ACHN (cell line): ENCODE measurements at regions not wholly inside any gene's neighbourhood (a gene's known extent, or its start where the extent isn't known, plus 50 kb on each side); places are given as distances from the start of the nearest gene placed in this dataset.
A peak's percentile ranks its signal among the peaks of the same experiment; 100 is the strongest.

Experiments used
- DNase-seq: peaks from one replicate; pipeline ENCODE4 v3.0.0-alpha.2; 2015
- in situ Hi-C: cut with HindIII; loops from 2 replicates; pipeline ENCODE4 v1.10.0; 2017; ENCODE audit warnings: low sequenced_read_pairs, low pct_ligation_motif_present, low pct_unique_long_range_greater_than_20kb

DNA sequence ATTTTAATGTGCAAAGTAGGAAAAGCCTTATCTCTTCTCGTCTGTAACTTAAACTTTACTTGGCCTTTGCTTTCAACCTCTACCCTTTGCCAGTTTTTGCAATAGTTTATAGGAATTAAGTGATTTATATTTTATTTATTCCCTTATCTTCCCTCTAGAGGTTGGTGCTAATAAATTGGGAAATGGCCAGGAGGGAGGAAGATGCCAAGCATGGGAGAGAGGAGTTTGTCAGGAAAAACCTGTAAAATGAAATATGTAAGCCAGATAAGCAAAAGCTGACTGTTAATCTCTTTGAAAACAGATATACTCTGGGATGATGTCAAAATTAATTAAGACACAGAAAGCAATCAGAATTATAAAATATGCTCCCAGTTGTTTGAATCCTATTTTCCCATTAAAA is 484.5 kb downstream of the NR2F1-AS1 start:
- no peak for DNase-seq
- in situ Hi-C loops = no loop called here

DNA sequence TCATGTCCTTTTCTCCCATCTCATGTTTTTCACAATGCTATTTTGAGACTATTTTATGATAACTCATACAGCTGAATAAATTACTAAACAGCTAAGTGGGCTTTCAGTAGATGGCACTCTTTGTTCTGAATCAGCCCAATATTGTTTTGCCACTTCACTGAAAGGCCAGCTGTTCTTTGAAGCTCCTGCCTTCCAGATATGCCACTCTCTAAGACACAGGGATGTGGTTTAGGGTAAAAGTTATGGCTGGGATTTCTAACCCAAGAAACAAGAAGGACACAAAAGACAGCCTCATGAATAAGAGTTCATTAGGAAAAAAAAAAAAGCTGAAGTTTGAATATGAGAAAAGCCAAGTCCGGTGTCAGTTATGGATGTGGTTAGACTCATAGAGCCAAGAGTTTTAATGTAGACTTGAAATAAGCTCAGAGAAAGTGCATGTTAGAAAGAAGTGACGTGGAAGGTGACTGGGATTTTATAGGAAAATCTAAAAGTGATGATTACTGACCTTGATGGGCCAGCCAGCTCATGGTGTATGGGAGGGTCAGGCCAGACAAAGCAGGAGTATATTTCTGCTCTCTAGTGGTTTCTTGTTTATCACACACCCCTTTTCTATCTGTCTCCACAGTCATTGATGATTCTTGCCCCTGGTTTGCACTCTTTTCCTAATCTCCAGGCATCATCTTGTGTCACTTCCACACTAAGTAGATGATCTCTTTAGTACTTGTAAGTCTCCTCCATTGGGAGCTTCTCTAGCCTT is 488.5 kb downstream of the NR2F1-AS1 start:
- DNase-seq = no peak
- in situ Hi-C loops = no loop called here

DNA sequence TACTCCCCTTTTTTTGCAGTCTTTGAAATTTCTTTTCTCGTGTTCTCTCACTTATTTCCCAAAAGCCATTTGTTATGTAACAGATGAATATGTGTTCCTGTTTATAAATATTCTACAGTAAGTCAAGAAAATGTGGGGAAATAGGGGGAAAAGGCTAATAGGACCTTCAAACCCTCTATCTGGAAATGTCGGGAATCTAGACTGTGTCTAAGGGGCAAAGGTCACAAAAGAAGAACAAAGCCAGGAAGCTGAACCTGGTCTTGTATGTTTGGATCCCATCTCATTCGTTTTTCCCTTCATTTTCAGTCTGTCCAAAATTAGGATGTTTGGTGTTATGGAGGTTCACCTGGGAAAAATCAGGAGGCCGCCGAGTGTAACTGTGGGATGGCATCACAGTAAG is 490.3 kb downstream of the NR2F1-AS1 start:
- in situ Hi-C loops = no loop called here
- DNase-seq = no peak

DNA sequence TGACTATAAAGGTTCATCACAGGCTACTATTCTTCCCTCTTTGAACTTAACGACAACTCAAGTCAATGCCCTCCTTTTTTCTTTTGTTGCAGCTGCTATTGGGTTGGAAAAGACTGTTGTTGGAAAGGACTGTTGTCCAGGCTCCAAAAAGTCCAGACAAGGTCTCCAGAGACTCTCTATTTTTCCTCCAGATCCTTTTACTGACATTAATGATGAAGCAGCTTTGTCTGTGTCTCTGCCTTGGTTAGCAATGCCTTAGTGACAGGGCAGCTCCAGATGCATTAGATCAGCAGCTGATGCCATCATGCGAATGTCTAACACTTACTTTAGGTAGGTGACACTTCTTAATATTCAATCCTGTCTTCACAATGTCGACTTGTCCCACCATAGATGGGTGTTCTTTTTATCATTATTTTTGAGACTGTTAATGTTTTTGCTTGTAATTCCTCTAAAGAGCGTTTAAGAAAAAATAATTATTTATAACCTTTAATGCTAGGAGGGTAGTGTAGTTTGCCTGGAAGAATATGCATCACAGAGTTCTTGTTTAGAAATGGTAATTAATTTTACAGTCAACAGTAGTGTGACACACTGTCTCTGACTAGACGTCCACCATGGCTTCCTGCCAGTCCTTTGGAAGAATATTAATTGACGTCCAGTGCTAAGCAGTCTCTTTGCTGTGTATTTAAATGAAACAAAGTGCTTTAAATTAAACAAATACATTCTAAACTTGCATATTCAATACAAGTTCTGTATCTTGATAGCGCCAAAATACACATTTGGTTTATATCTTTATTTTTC is 492.2 kb downstream of the NR2F1-AS1 start:
- no peak for DNase-seq
- in situ Hi-C loops = no loop called here

DNA sequence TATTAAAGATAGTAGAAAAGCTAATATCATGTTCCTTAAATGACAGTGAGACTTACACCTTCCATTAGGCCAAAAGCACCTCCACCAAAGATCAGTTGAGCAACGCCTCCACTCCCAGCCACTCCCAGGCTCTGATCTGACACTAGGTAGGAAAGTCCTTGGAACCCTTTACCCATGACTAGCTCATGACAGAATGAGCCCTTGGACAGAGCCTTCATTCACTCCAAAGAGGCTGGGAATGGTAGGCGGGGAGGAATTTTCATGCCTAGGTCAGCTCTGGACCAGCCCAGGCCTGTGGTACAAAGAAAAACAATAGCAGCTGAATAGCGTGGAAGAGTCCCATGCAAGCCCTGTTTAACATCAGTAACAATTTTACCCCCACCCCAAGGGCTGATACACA is 493.7 kb downstream of the NR2F1-AS1 start:
- in situ Hi-C loops = no loop called here
- DNase-seq = no peak

DNA sequence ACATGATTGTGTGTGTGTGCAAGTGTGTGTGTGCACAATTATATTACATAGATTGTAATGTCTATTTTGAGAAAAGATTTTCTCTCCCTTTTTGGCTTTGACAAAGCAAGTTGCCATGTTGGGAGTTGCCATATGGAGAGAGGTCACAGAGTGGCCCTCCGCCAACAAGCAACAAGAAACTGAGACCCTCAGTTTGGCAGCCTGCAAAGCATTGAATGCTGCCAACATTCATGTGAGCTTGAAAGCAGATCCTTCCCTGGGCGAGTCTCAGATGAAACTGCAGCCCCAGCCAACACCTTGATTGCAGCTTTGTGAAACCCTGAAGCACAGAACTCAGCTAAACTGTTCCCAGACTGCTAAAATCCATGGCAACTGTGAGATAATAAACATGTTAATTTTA is 498.0 kb downstream of the NR2F1-AS1 start:
- in situ Hi-C loops = no loop called here
- no peak for DNase-seq

DNA sequence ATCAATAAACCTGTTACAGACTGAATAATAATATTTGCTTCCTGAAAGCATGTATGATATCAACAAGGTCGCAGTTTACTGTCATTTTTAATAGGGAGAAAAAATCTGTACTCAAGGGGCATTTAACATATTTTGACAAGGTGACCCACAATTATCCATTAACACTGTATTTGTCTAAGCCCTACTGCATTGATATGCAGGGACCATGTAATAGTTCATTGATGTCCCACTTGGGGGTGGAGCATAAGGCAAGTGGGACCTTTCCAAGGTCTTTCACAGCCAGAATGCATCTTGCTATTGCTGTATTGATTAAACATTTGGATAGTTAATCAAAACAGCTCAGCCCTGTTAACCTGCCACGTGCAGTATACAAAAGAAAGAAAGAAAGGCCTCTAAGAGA is 502.0 kb downstream of the NR2F1-AS1 start:
- in situ Hi-C loops = no loop called here

DNA sequence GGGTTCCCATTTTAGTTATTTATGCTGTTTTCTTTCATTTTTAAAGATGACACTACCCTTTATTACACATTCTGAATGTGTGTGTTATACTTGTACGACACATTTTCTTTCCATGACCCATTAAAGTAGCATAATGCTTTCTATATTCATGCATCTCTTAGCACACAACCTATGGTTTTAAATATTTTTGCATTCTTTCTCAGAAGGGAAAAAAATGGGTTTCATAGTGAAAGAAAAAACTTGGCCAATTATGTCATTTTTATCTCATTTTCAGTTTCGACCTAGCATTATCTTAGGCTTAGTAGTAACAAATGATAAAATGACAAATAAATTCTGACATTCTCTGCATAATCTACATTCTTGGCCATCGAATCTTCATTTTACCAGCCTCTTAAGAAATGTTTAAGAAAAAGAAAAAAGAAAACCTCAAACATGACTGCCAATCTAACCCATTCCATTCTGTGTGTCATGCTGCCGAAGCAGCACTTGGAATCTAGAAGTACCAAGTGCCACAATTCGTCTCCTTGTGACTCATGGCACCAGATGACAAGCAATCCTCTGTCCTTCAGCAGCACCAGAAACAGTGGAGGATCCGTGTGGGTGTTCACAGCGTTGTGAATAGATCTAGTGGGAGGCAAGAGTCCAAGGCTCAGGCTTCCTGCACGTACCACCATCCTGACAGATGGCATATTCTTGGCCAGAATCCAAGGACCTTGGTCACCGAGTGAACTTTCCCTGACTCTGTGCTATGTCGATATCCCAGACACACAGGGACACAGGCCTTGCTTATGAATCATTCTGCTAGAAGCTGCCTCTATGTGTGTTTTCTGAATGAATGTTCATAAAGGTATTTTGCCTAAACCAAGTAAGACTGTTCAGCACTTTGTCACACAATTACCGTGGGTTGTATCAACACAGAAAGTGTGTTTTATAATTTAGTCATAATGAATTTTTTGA is 502.7 kb downstream of the NR2F1-AS1 start:
- peak; percentile 65 for DNase-seq

More for the DNA sequence above, 502.0 kb downstream of the NR2F1-AS1 start:
- DNase-seq = no peak

DNA sequence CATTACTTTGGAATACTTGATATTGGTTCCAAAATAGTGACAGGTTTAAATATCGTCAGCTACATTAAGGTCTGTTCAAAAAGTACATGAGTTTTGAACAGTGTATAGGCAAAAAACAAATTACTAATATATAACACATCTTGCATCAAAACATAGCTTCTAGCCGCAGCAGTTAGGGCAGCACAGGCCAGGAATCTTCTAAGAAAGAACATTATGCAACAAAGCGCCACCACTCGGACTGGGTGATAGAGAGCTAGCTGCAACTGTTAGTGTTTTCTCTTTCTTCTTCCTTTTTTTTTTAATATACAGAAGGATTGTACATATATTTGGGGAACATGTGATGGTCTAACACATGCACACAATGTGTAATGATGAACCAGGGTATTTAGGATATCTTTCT is 504.5 kb downstream of the NR2F1-AS1 start:
- DNase-seq = no peak
- in situ Hi-C loops = no loop called here

More for the DNA sequence above, 502.7 kb downstream of the NR2F1-AS1 start:
- in situ Hi-C loops = no loop called here

DNA sequence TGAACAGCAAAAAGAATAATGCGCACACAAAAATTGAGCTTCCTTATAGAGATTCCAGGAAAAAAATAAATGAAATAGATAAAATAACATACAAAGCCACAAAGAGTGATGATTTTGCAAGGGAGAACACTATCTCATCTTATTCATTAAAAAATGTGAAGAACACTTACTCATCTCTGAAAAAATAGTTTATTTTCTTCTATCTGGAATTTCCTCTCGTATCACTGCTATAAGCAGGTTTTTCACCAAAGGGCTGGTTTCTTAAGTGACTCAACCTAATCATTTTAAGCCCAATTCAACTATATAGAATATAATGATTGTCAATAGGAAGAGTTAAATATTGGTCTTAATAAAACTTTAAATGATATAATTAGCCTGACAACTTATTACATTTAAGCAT is 504.9 kb downstream of the NR2F1-AS1 start:
- in situ Hi-C loops = no loop called here
- no peak for DNase-seq

DNA sequence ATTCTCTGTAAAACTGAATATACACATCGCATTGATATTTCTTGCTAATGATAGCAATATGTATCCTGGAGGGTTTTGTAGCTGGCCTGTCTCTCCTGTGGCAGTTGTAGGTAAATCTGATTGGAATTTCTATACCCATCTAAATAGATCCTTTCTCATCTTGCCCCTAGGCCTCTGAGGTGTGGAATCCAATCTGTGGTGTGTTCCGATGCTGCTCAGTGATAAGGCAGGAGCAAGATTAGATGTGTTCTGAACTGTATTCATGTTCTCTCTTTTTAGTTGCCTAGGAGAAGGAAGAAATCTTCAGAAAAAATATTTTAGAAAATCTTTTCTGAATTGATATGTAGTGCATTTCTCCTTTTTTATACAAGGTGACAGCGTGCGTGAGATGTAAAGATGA is 507.5 kb downstream of the NR2F1-AS1 start:
- in situ Hi-C loops = no loop called here
- DNase-seq = no peak

DNA sequence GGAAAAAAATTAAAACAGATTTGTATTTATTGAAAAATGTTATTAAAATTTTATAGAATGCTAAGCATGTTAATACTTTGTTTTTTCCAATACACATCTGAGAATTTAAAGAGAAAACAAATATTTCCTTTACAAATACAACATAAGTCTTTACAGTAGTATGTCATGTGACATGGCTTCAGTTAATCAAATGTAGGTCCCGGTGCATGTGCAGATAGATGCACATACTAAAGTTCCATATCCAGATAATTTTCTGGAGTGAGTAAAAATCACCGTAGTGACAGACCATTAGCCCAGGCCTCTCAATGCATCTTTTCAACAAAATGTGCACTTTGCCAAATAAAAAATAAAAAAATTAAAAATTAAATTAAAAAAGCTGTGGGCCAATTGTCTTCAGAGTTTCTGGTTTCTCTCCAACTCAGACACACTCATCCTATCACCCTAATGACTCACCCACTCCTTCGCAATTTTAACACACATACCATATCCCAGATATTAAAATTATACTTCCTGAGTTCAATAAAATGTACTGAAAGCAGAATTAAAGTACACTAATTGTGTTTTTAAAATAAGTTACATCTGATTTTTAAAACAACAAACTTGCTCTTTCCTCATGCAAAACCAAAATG is 508.1 kb downstream of the NR2F1-AS1 start:
- in situ Hi-C loops = no loop called here
- no peak for DNase-seq

DNA sequence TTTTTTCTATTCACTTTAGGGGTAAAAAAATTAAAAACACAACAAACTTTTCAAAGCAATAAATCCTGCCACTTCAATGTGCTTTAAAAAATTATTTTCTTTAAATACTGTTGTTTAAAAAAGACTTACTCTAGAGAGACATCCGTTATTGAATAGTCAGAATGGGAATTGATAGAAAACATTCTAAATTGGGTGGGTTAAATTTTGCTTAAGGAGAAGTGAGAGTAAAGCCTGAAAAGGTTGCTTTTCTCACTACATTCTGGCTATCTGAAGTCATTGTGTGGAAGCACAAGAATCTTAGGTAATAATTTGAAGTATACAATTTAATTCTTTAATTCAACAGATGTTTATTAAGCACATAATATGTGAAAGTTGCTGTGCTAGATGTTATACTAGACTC is 509.3 kb downstream of the NR2F1-AS1 start:
- in situ Hi-C loops = no loop called here
- DNase-seq = no peak

DNA sequence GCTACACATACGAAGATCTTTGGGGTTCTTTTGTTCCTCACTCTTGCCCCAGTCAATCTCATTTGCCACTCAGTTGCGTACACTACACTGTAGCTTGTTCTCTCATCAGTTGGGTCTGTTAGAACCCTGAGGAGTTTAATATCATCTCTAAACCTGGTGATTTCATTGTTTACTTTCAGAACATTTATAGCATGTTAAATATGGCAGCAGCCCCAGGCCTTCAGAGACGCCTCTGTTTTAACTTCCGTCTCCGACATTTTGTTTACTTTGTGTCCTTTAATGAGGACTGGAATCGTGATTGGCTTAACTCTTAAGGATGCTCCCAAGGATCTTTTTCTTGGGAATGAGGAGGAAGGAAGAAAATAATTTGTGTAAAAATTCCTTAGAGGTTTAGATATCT is 510.1 kb downstream of the NR2F1-AS1 start:
- no peak for DNase-seq
- in situ Hi-C loops = no loop called here

DNA sequence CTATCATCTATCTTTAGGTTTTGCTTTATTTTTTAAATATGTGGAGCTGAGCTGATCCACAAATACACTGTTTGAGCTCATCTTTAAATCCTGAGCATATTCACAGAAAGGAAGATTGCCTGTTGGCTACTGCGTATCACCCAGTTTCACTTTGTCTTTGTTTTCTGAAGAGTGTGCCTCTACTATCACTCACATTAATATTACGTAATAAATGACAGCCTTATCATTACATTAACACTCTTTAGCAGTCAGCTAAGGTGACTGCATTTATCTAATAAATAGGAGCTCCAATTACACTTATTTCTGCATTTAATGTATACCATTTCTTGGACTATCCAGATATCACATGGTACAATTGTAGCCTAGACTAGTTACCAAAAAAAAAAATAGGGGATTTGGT is 511.7 kb downstream of the NR2F1-AS1 start:
- no peak for DNase-seq
- in situ Hi-C loops = no loop called here

DNA sequence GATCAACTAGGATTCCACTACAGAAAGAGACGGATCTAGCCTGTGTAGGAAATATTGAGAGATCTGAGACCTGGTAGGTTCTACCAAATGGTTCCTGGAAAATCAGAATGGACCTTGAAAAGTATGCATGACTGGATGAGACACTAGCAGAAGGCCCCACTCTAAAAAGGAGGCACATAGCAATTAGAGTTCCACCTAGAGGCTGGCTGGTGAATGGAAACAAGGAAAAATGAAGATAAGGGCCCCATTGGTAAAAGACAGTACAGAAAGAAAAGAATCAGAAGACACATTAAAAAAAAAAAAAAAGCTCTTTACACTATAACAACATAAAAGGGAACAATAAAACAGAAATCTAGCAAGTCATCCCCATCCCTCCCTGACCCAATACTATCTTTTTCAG is 518.5 kb downstream of the NR2F1-AS1 start:
- in situ Hi-C loops = no loop called here
- no peak for DNase-seq

DNA sequence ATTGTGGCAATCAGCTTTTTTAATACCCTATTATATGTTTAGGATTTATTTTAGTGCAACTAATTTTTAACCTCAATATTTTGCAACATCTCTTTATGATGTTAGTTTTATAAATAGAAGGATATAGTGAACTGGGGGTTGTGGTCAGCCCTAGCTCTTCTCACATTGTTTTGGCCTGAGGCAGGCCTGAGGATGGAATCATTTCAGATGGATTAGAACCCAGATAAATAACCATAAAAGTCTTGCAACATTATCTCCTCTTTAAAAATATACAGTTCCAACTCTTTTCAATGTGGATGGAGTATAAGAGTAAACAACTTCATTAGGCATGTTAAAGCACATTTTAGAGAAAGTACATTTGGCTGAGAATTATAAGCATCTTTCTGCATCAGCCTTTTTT is 522.7 kb downstream of the NR2F1-AS1 start:
- DNase-seq = no peak
- in situ Hi-C loops = no loop called here

DNA sequence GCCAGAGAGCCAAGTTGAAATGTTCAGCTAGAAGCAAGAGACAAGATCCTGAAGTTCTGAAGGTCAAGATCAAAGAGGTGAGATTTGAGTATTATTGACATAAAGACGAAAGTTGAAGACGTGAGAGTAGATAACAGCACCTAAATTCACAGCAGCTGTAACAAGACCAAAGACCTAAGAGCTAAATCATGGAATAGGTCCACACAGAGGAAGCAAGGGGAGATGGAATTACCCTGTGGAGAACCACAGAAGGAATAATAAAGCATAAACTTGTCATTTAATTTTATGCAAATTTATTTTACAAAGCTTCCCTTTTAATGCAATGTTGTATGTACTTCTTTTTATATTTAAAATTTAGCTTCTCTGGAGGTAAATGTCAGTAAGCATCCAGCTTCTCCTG is 523.7 kb downstream of the NR2F1-AS1 start:
- DNase-seq = no peak
- in situ Hi-C loops = no loop called here

DNA sequence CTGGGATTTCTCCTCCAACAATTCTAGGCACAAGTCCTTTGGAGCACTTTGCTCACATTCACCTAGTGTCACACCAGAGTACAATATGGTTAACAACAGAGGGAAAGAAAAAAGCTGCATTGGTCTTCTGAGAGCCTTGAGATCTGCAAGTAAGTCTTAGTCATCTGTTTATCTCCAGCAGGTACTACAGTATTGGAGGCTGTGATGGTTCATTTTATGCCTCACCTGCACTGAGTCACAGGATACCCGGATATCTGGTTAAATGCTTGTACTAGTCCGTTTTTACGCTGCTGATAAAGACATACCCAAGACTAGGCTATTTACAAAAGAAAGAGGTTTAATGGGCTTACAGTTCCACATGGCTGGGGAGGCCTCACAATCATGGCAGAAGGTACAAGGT is 525.0 kb downstream of the NR2F1-AS1 start:
- DNase-seq = no peak
- in situ Hi-C loops = no loop called here
